Endothelial cell of umbilical vein (primary cell): ENCODE measurements at regions not wholly inside any gene's neighbourhood (a gene's known extent, or its start where the extent isn't known, plus 50 kb on each side); places are given as distances from the start of the nearest gene placed in this dataset.

ENCODE experiments used
- BruUV-seq: library from RNA; stranded (reverse); fragments of 400-500 nt; replicated peaks from 2 replicates; lab custom pipeline; 2021; lab: Mats Ljungman, UMichigan
- CTCF ChIA-PET: fragments of 300-600, 350-600 bp; sonication (Branson Sonifier 250); formaldehyde crosslinking; loops from one replicate; lab custom pipeline; 2021; ENCODE audit warnings: antibody characterized with exemption, inconsistent platforms; lab: Charles Lee
- POLR2A ChIA-PET: fragments of 300-600, 350-600 bp; sonication (Branson Sonifier 250); formaldehyde crosslinking; loops from one replicate; lab custom pipeline; 2021; ENCODE audit warnings: antibody characterized with exemption, inconsistent platforms; lab: Charles Lee
- DNase-seq: peaks from one replicate; pipeline ENCODE4 v3.0.0-alpha.2; 2011; ENCODE audit warnings: low read depth, low spot score
- FAIRE-seq: peaks from 2 replicates; lab custom pipeline; 2011; peaks lifted over from hg19 to GRCh38; lab: Jason Lieb, UNC
- H2AFZ ChIP-seq: 2 replicates; pipeline ENCODE4 v1.6.0; 2012; ENCODE audit warnings: low read depth, low read length, control low read depth, inconsistent platforms
- H3K27ac ChIP-seq: 2 replicates; pipeline ENCODE4 v1.5.1; 2011; ENCODE audit warnings: low read depth, mild to moderate bottlenecking, control low read depth, low read length, moderate library complexity; ENCODE audit not compliant: insufficient read depth
- H3K27me3 ChIP-seq, 2 experiments: 2 replicates each; pipeline versions ENCODE4 v1.6.0 to v1.6.1; 2011; ENCODE audit warnings: low read length in 2 of 2, mixed read lengths in 1 of 2; ENCODE audit not compliant: control insufficient read depth in 2 of 2, insufficient read depth in 2 of 2
- H3K36me3 ChIP-seq, 2 experiments: 2 replicates in 1 of 2; 3 replicates in 1 of 2; pipeline ENCODE4 v1.5.1; 2011; ENCODE audit warnings: low read length in 2 of 2, mild to moderate bottlenecking in 1 of 2, moderate library complexity in 1 of 2; ENCODE audit not compliant: control insufficient read depth in 2 of 2, insufficient read depth in 2 of 2; ENCODE audit errors: extremely low read depth in 1 of 2
- H3K4me1 ChIP-seq: 3 replicates; pipeline ENCODE4 v1.5.1; 2011; ENCODE audit warnings: mild to moderate bottlenecking, low read length; ENCODE audit not compliant: control insufficient read depth, insufficient read depth; ENCODE audit errors: extremely low read depth
- H3K4me2 ChIP-seq: 2 replicates; pipeline ENCODE4 v1.6.1; 2011; ENCODE audit warnings: low read length, control low read depth, mixed read lengths; ENCODE audit not compliant: insufficient read depth
- H3K4me3 ChIP-seq, 3 experiments: fragments of 200-600 bp in 1 of 3; sonication (generic), shearing (Covaris generic) in 1 of 3; replicated peaks in 1 of 3; 2 replicates each; pipeline ENCODE4 v1.5.1; 2011 to 2016; ENCODE audit warnings: control low read depth in 3 of 3, low read length in 3 of 3, mild to moderate bottlenecking in 2 of 3, inconsistent platforms in 1 of 3, low read depth in 1 of 3, moderate library complexity in 1 of 3; ENCODE audit not compliant: insufficient read depth in 1 of 3
- H3K79me2 ChIP-seq: 2 replicates; pipeline ENCODE4 v1.6.0; 2012; ENCODE audit warnings: low read length, inconsistent platforms; ENCODE audit not compliant: control insufficient read depth, insufficient read depth
- H3K9ac ChIP-seq: replicated peaks from 2 replicates; pipeline ENCODE3; 2011; ENCODE audit warnings: low read length, control low read depth; ENCODE audit not compliant: insufficient read depth; ENCODE audit errors: extremely low read depth
- H3K9me1 ChIP-seq: replicated peaks from 3 replicates; pipeline ENCODE4 v1.6.0; 2011; ENCODE audit warnings: mild to moderate bottlenecking, low read length; ENCODE audit not compliant: control insufficient read depth, insufficient read depth; ENCODE audit errors: extremely low read depth
- H3K9me3 ChIP-seq: replicated peaks from 2 replicates; pipeline ENCODE4 v1.5.1; 2012; ENCODE audit warnings: low read length, inconsistent platforms; ENCODE audit not compliant: control insufficient read depth, insufficient read depth
- H4K20me1 ChIP-seq: replicated peaks from 2 replicates; pipeline ENCODE3; 2011; ENCODE audit warnings: mild to moderate bottlenecking, low read length; ENCODE audit not compliant: control insufficient read depth, insufficient read depth; ENCODE audit errors: extremely low read depth
- CTCF ChIP-seq, 2 donors: IDR thresholded peaks; 1 replicate in 1 of 2; 2 replicates in 1 of 2; pipeline ENCODE4 v1.5.1; 2011; ENCODE audit warnings: low read length in 2 of 2, mild to moderate bottlenecking in 2 of 2, moderate library complexity in 2 of 2, control low read depth in 1 of 2, inconsistent platforms in 1 of 2, low read depth in 1 of 2; ENCODE audit not compliant: insufficient read depth in 1 of 2; ENCODE audit errors: extremely low read depth in 1 of 2
- EZH2 ChIP-seq: IDR thresholded peaks from 2 replicates; pipeline ENCODE4 v1.6.1; 2012; ENCODE audit warnings: borderline replicate concordance, low read depth, mild to moderate bottlenecking, moderate library complexity, low read length, inconsistent platforms; ENCODE audit not compliant: severe bottlenecking
- FOS ChIP-seq: IDR thresholded peaks from 2 replicates; pipeline ENCODE4 v1.6.1; 2011; ENCODE audit warnings: mild to moderate bottlenecking, low read length, moderate library complexity, borderline replicate concordance; ENCODE audit not compliant: insufficient read depth
- GATA2 ChIP-seq: IDR thresholded peaks from 2 replicates; pipeline ENCODE4 v1.7.0; 2011; ENCODE audit warnings: low read depth, mild to moderate bottlenecking, moderate library complexity, mixed read lengths, low read length; ENCODE audit not compliant: insufficient read length, insufficient read depth
- JUN ChIP-seq: IDR thresholded peaks from 2 replicates; pipeline ENCODE4 v1.6.1; 2011; ENCODE audit warnings: borderline replicate concordance, low read depth; ENCODE audit not compliant: insufficient read length, insufficient read depth
- MAX ChIP-seq: IDR thresholded peaks from 2 replicates; pipeline ENCODE4 v1.6.1; 2011; ENCODE audit not compliant: insufficient read depth, insufficient read length
- MYC ChIP-seq: IDR thresholded peaks from one replicate; pipeline ENCODE4 v1.6.1; 2011; ENCODE audit warnings: mild to moderate bottlenecking, low read depth, low read length
- POLR2A ChIP-seq: IDR thresholded peaks from 2 replicates; pipeline ENCODE4 v1.6.1; 2012; ENCODE audit warnings: low read depth, mild to moderate bottlenecking, control low read depth, low read length
- POLR2AphosphoS5 ChIP-seq: IDR thresholded peaks from 2 replicates; pipeline ENCODE4 v1.6.1; 2012; ENCODE audit warnings: low read depth, mild to moderate bottlenecking, control low read depth, low read length, moderate library complexity; ENCODE audit not compliant: insufficient read depth
- dilution Hi-C: fragments of 300-500 bp; cut with MboI; formaldehyde crosslinking; loops from one replicate; pipeline ENCODE4 v1.15.0; 2019; ENCODE audit warnings: low sequenced_read_pairs; ENCODE audit not compliant: extremely low pct_ligation_motif_present
- intact Hi-C: fragments of 100-400 bp; cut with micrococcal nuclease; formaldehyde crosslinking; loops from one replicate; pipeline ENCODE4 v1.10.0; 2022

- ChIA-PET POLR2A (no interaction called here), CTCF (no interaction called here)
- H3K4me3 ChIP-seq: no peak overlapping the region
- no peak overlapping the region for H3K27ac ChIP-seq
- H4K20me1 ChIP-seq: no peaks in the 10 kb centered on the region
- dilution Hi-C loops (no loop called here), intact Hi-C loops (no loop called here)
- H3K4me1 ChIP-seq: no peaks in the 10 kb centered on the region
- no peak overlapping the region for H3K9ac ChIP-seq
- H2AFZ ChIP-seq: no peak overlapping the region
- H3K9me1 ChIP-seq: no peaks in the 10 kb centered on the region
- no peak for DNase-seq
- BruUV-seq: no TSS peak
- no peaks in the 10 kb centered on the region for H3K9me3 ChIP-seq
- no peak for FAIRE-seq
- TF ChIP-seq EZH2 (no peak), POLR2AphosphoS5 (no peak), FOS (no peak), MYC (no peak), MAX (no peak), JUN (no peak), CTCF (IDR thresholded peaks at IDR 0.05; ENCODE audit: extremely low read depth in 1 of 2, insufficient read depth in 1 of 2, low read depth in 1 of 2, low read length in 2 of 2) (no peak), GATA2 (no peak), POLR2A (no peak)
- no peaks in the 10 kb centered on the region for H3K36me3 ChIP-seq
- H3K4me2 ChIP-seq: no peak overlapping the region
- H3K79me2 ChIP-seq: no peaks in the 10 kb centered on the region
- peaks cover 7 to 8% of the 10 kb centered on the region in 2 experiments for H3K27me3 ChIP-seq
Measured at GRCh38 chr15:77698481-77698880, 65.8 kb upstream of the LINGO1 start.
